Suprapubic skin (tissue), 3 donors: ENCODE measurements at regions not wholly inside any gene's neighbourhood (a gene's known extent, or its start where the extent isn't known, plus 50 kb on each side); places are given as distances from the start of the nearest gene placed in this dataset.

Source experiments
- CTCF ChIP-seq, 2 donors: fragments of 200-600 bp in 1 of 2; fragments of 450-650 bp in 1 of 2; sonication (generic) in 1 of 2; IDR thresholded peaks; one replicate each; pipeline ENCODE4 v1.5.1; 2016 to 2019; ENCODE audit warnings: antibody characterized with exemption in 2 of 2, mild to moderate bottlenecking in 1 of 2, moderate library complexity in 1 of 2
- POLR2AphosphoS5 ChIP-seq, 3 donors: sonication (generic); formaldehyde crosslinking; IDR thresholded peaks; one replicate each; pipeline ENCODE4 v1.6.1; 2017; ENCODE audit warnings: antibody characterized with exemption in 3 of 3

- TF ChIP-seq CTCF (IDR thresholded peaks at IDR 0.05) (no peak), POLR2AphosphoS5 (IDR thresholded peaks at IDR 0.05) (no peak)
These were observed 286.1 kb upstream of the ESRRG start for GRCh38 chr1:217009376-217009775.
